Endothelial cell of umbilical vein (primary cell): ENCODE measurements at regions not wholly inside any gene's neighbourhood (a gene's known extent, or its start where the extent isn't known, plus 50 kb on each side); places are given as distances from the start of the nearest gene placed in this dataset.

Experiments used
- BruUV-seq: library from RNA; stranded (reverse); fragments of 400-500 nt; replicated peaks from 2 replicates; lab custom pipeline; 2021; lab: Mats Ljungman, UMichigan
- CTCF ChIA-PET: fragments of 300-600, 350-600 bp; sonication (Branson Sonifier 250); formaldehyde crosslinking; loops from one replicate; lab custom pipeline; 2021; ENCODE audit warnings: antibody characterized with exemption, inconsistent platforms; lab: Charles Lee
- POLR2A ChIA-PET: fragments of 300-600, 350-600 bp; sonication (Branson Sonifier 250); formaldehyde crosslinking; loops from one replicate; lab custom pipeline; 2021; ENCODE audit warnings: antibody characterized with exemption, inconsistent platforms; lab: Charles Lee
- DNase-seq: peaks from one replicate; pipeline ENCODE4 v3.0.0-alpha.2; 2011; ENCODE audit warnings: low read depth, low spot score
- FAIRE-seq: peaks from 2 replicates; lab custom pipeline; 2011; peaks lifted over from hg19 to GRCh38; lab: Jason Lieb, UNC
- H2AFZ ChIP-seq: 2 replicates; pipeline ENCODE4 v1.6.0; 2012; ENCODE audit warnings: low read depth, low read length, control low read depth, inconsistent platforms
- H3K27ac ChIP-seq: 2 replicates; pipeline ENCODE4 v1.5.1; 2011; ENCODE audit warnings: low read depth, mild to moderate bottlenecking, control low read depth, low read length, moderate library complexity; ENCODE audit not compliant: insufficient read depth
- H3K27me3 ChIP-seq, 2 experiments: 2 replicates each; pipeline versions ENCODE4 v1.6.0 to v1.6.1; 2011; ENCODE audit warnings: low read length in 2 of 2, mixed read lengths in 1 of 2; ENCODE audit not compliant: control insufficient read depth in 2 of 2, insufficient read depth in 2 of 2
- H3K36me3 ChIP-seq, 2 experiments: 2 replicates in 1 of 2; 3 replicates in 1 of 2; pipeline ENCODE4 v1.5.1; 2011; ENCODE audit warnings: low read length in 2 of 2, mild to moderate bottlenecking in 1 of 2, moderate library complexity in 1 of 2; ENCODE audit not compliant: control insufficient read depth in 2 of 2, insufficient read depth in 2 of 2; ENCODE audit errors: extremely low read depth in 1 of 2
- H3K4me1 ChIP-seq: 3 replicates; pipeline ENCODE4 v1.5.1; 2011; ENCODE audit warnings: mild to moderate bottlenecking, low read length; ENCODE audit not compliant: control insufficient read depth, insufficient read depth; ENCODE audit errors: extremely low read depth
- H3K4me2 ChIP-seq: 2 replicates; pipeline ENCODE4 v1.6.1; 2011; ENCODE audit warnings: low read length, control low read depth, mixed read lengths; ENCODE audit not compliant: insufficient read depth
- H3K4me3 ChIP-seq, 3 experiments: fragments of 200-600 bp in 1 of 3; sonication (generic), shearing (Covaris generic) in 1 of 3; replicated peaks in 1 of 3; 2 replicates each; pipeline ENCODE4 v1.5.1; 2011 to 2016; ENCODE audit warnings: control low read depth in 3 of 3, low read length in 3 of 3, mild to moderate bottlenecking in 2 of 3, inconsistent platforms in 1 of 3, low read depth in 1 of 3, moderate library complexity in 1 of 3; ENCODE audit not compliant: insufficient read depth in 1 of 3
- H3K79me2 ChIP-seq: 2 replicates; pipeline ENCODE4 v1.6.0; 2012; ENCODE audit warnings: low read length, inconsistent platforms; ENCODE audit not compliant: control insufficient read depth, insufficient read depth
- H3K9ac ChIP-seq: replicated peaks from 2 replicates; pipeline ENCODE3; 2011; ENCODE audit warnings: low read length, control low read depth; ENCODE audit not compliant: insufficient read depth; ENCODE audit errors: extremely low read depth
- H3K9me1 ChIP-seq: replicated peaks from 3 replicates; pipeline ENCODE4 v1.6.0; 2011; ENCODE audit warnings: mild to moderate bottlenecking, low read length; ENCODE audit not compliant: control insufficient read depth, insufficient read depth; ENCODE audit errors: extremely low read depth
- H3K9me3 ChIP-seq: replicated peaks from 2 replicates; pipeline ENCODE4 v1.5.1; 2012; ENCODE audit warnings: low read length, inconsistent platforms; ENCODE audit not compliant: control insufficient read depth, insufficient read depth
- H4K20me1 ChIP-seq: replicated peaks from 2 replicates; pipeline ENCODE3; 2011; ENCODE audit warnings: mild to moderate bottlenecking, low read length; ENCODE audit not compliant: control insufficient read depth, insufficient read depth; ENCODE audit errors: extremely low read depth
- CTCF ChIP-seq, 2 donors: IDR thresholded peaks; 1 replicate in 1 of 2; 2 replicates in 1 of 2; pipeline ENCODE4 v1.5.1; 2011; ENCODE audit warnings: low read length in 2 of 2, mild to moderate bottlenecking in 2 of 2, moderate library complexity in 2 of 2, control low read depth in 1 of 2, inconsistent platforms in 1 of 2, low read depth in 1 of 2; ENCODE audit not compliant: insufficient read depth in 1 of 2; ENCODE audit errors: extremely low read depth in 1 of 2
- EZH2 ChIP-seq: IDR thresholded peaks from 2 replicates; pipeline ENCODE4 v1.6.1; 2012; ENCODE audit warnings: borderline replicate concordance, low read depth, mild to moderate bottlenecking, moderate library complexity, low read length, inconsistent platforms; ENCODE audit not compliant: severe bottlenecking
- FOS ChIP-seq: IDR thresholded peaks from 2 replicates; pipeline ENCODE4 v1.6.1; 2011; ENCODE audit warnings: mild to moderate bottlenecking, low read length, moderate library complexity, borderline replicate concordance; ENCODE audit not compliant: insufficient read depth
- GATA2 ChIP-seq: IDR thresholded peaks from 2 replicates; pipeline ENCODE4 v1.7.0; 2011; ENCODE audit warnings: low read depth, mild to moderate bottlenecking, moderate library complexity, mixed read lengths, low read length; ENCODE audit not compliant: insufficient read length, insufficient read depth
- JUN ChIP-seq: IDR thresholded peaks from 2 replicates; pipeline ENCODE4 v1.6.1; 2011; ENCODE audit warnings: borderline replicate concordance, low read depth; ENCODE audit not compliant: insufficient read length, insufficient read depth
- MAX ChIP-seq: IDR thresholded peaks from 2 replicates; pipeline ENCODE4 v1.6.1; 2011; ENCODE audit not compliant: insufficient read depth, insufficient read length
- MYC ChIP-seq: IDR thresholded peaks from one replicate; pipeline ENCODE4 v1.6.1; 2011; ENCODE audit warnings: mild to moderate bottlenecking, low read depth, low read length
- POLR2A ChIP-seq: IDR thresholded peaks from 2 replicates; pipeline ENCODE4 v1.6.1; 2012; ENCODE audit warnings: low read depth, mild to moderate bottlenecking, control low read depth, low read length
- POLR2AphosphoS5 ChIP-seq: IDR thresholded peaks from 2 replicates; pipeline ENCODE4 v1.6.1; 2012; ENCODE audit warnings: low read depth, mild to moderate bottlenecking, control low read depth, low read length, moderate library complexity; ENCODE audit not compliant: insufficient read depth
- dilution Hi-C: fragments of 300-500 bp; cut with MboI; formaldehyde crosslinking; loops from one replicate; pipeline ENCODE4 v1.15.0; 2019; ENCODE audit warnings: low sequenced_read_pairs; ENCODE audit not compliant: extremely low pct_ligation_motif_present
- intact Hi-C: fragments of 100-400 bp; cut with micrococcal nuclease; formaldehyde crosslinking; loops from one replicate; pipeline ENCODE4 v1.10.0; 2022

- CTCF ChIA-PET = interaction anchor here (0.7 kb wide), 1 partner anchor 13 kb away, joined by 3 read pairs; no protein-coding TSS in a partner anchor
These were observed 110.3 kb upstream of the IPO5 start for GRCh38 chr13:97843189-97843588.

More at GRCh38 chr13:97843189-97843588, 110.3 kb upstream of the IPO5 start:
- Histone ChIP-seq H3K4me3 (no peak overlapping the region), H3K79me2 (no peaks in the 10 kb centered on the region), H3K4me1 (peaks cover 2% of the 10 kb centered on the region), H3K27ac (no peak overlapping the region), H2AFZ (no peak overlapping the region), H3K4me2 (no peak overlapping the region), H3K9ac (no peak overlapping the region), H3K9me1 (no peaks in the 10 kb centered on the region), H3K9me3 (no peaks in the 10 kb centered on the region), H3K36me3 (no peaks in the 10 kb centered on the region), H4K20me1 (no peaks in the 10 kb centered on the region), H3K27me3 (peaks cover 0 to 8% of the 10 kb centered on the region in 2 experiments)
- intact Hi-C loops = no loop called here
- dilution Hi-C loops = no loop called here
- no TSS peak for BruUV-seq
- POLR2A ChIA-PET = no interaction called here
- TF ChIP-seq JUN (no peak), POLR2AphosphoS5 (no peak), MYC (no peak), CTCF (IDR thresholded peaks at IDR 0.05; ENCODE audit: extremely low read depth in 1 of 2, insufficient read depth in 1 of 2, low read depth in 1 of 2, low read length in 2 of 2) (no peak), MAX (no peak), FOS (no peak), GATA2 (no peak), EZH2 (no peak), POLR2A (no peak)
- DNase-seq = no peak
- FAIRE-seq = no peak
